H9 (cell line): ENCODE measurements at regions not wholly inside any gene's neighbourhood (a gene's known extent, or its start where the extent isn't known, plus 50 kb on each side); places are given as distances from the start of the nearest gene placed in this dataset.

ENCODE experiments used
- DNase-seq: peaks from one replicate; pipeline ENCODE4 v3.0.0-alpha.2; 2017
- H2AFZ ChIP-seq: one replicate; pipeline ENCODE4 v1.6.1; 2013; ENCODE audit warnings: mild to moderate bottlenecking, low read length, control low read depth, moderate library complexity
- H2AK5ac ChIP-seq: 2 replicates; pipeline ENCODE4 v1.6.1; 2013; ENCODE audit warnings: low read length, control low read depth, mixed read lengths; ENCODE audit not compliant: insufficient read length
- H2BK120ac ChIP-seq: one replicate; pipeline ENCODE4 v1.6.1; 2013; ENCODE audit warnings: low read depth, mild to moderate bottlenecking, low read length, control low read depth, inconsistent platforms; ENCODE audit not compliant: poor library complexity, severe bottlenecking
- H2BK12ac ChIP-seq: 2 replicates; pipeline ENCODE4 v1.6.1; 2013; ENCODE audit warnings: low read length, control low read depth, mixed read lengths, low read depth; ENCODE audit not compliant: insufficient read length
- H2BK15ac ChIP-seq: 2 replicates; pipeline ENCODE4 v1.6.1; 2013; ENCODE audit warnings: low read depth, low read length, control low read depth
- H2BK20ac ChIP-seq: one replicate; pipeline ENCODE4 v1.6.1; 2013; ENCODE audit warnings: low read depth, mild to moderate bottlenecking, low read length, control low read depth, inconsistent platforms; ENCODE audit not compliant: poor library complexity, severe bottlenecking
- H2BK5ac ChIP-seq: 2 replicates; pipeline ENCODE4 v1.6.1; 2013; ENCODE audit warnings: low read length, control low read depth, mixed read lengths; ENCODE audit not compliant: insufficient read length
- H3K14ac ChIP-seq: 2 replicates; pipeline ENCODE4 v1.6.1; 2013; ENCODE audit warnings: low read length, control low read depth; ENCODE audit not compliant: insufficient read depth
- H3K18ac ChIP-seq: 2 replicates; pipeline ENCODE4 v1.6.1; 2013; ENCODE audit warnings: low read depth, mild to moderate bottlenecking, mixed read lengths, low read length, control low read depth; ENCODE audit not compliant: insufficient read length
- H3K23ac ChIP-seq: 2 replicates; pipeline ENCODE4 v1.6.1; 2013; ENCODE audit warnings: low read length, control low read depth, mixed read lengths, low read depth; ENCODE audit not compliant: insufficient read length
- H3K23me2 ChIP-seq: 2 replicates; pipeline ENCODE4 v1.6.1; 2013; ENCODE audit warnings: low read depth, mild to moderate bottlenecking, mixed read lengths, low read length, control low read depth; ENCODE audit not compliant: insufficient read length, poor library complexity, severe bottlenecking
- H3K27ac ChIP-seq: 2 replicates; pipeline ENCODE4 v1.5.1; 2013; ENCODE audit warnings: low read length, control low read depth, mixed read lengths, low read depth; ENCODE audit not compliant: insufficient read length
- H3K27me3 ChIP-seq: 2 replicates; pipeline ENCODE4 v1.6.1; 2013; ENCODE audit warnings: low read length, control low read depth, inconsistent platforms; ENCODE audit not compliant: insufficient read depth
- H3K4ac ChIP-seq: 2 replicates; pipeline ENCODE4 v1.6.1; 2013; ENCODE audit warnings: low read depth, mild to moderate bottlenecking, control low read depth, inconsistent platforms, low read length, moderate library complexity
- H3K4me1 ChIP-seq: 2 replicates; pipeline ENCODE4 v1.6.1; 2013; ENCODE audit warnings: low read length, control low read depth, inconsistent platforms; ENCODE audit not compliant: insufficient read depth
- H3K4me2 ChIP-seq: 2 replicates; pipeline ENCODE4 v1.6.1; 2013; ENCODE audit warnings: low read length, control low read depth, mixed read lengths; ENCODE audit not compliant: insufficient read length, insufficient read depth
- H3K56ac ChIP-seq: 2 replicates; pipeline ENCODE4 v1.6.1; 2013; ENCODE audit warnings: low read depth, mild to moderate bottlenecking, mixed read lengths, low read length, control low read depth; ENCODE audit not compliant: insufficient read length
- H3K79me1 ChIP-seq: 2 replicates; pipeline ENCODE4 v1.6.1; 2013; ENCODE audit warnings: low read depth, mild to moderate bottlenecking, moderate library complexity, low read length, control low read depth, inconsistent platforms; ENCODE audit not compliant: insufficient read depth, poor library complexity, severe bottlenecking
- H3K79me2 ChIP-seq: 2 replicates; pipeline ENCODE4 v1.6.1; 2013; ENCODE audit warnings: low read length, control low read depth, inconsistent platforms; ENCODE audit not compliant: insufficient read depth
- H3K9ac ChIP-seq: 2 replicates; pipeline ENCODE4 v1.6.1; 2013; ENCODE audit warnings: low read length, control low read depth, mixed read lengths; ENCODE audit not compliant: insufficient read length; ENCODE audit errors: extremely low read depth
- H3K9me3 ChIP-seq: one replicate; pipeline ENCODE4 v1.6.1; 2013; ENCODE audit warnings: low read depth, low read length, inconsistent platforms; ENCODE audit not compliant: control insufficient read depth
- H3T11ph ChIP-seq: one replicate; pipeline ENCODE4 v1.6.1; 2013; ENCODE audit warnings: mild to moderate bottlenecking, low read length, control low read depth, inconsistent platforms
- H4K20me1 ChIP-seq: one replicate; pipeline ENCODE4 v1.6.1; 2013; ENCODE audit not compliant: control insufficient read depth, insufficient read length, insufficient read depth
- H4K5ac ChIP-seq: 2 replicates; pipeline ENCODE4 v1.6.1; 2013; ENCODE audit warnings: low read depth, mild to moderate bottlenecking, mixed read lengths, low read length, control low read depth; ENCODE audit not compliant: insufficient read length
- H4K8ac ChIP-seq: replicated peaks from 2 replicates; pipeline ENCODE4 v1.6.1; 2013; ENCODE audit warnings: low read length, control low read depth, mixed read lengths, low read depth; ENCODE audit not compliant: insufficient read length
- H4K91ac ChIP-seq: 2 replicates; pipeline ENCODE4 v1.6.1; 2013; ENCODE audit warnings: low read depth, mild to moderate bottlenecking, moderate library complexity, mixed read lengths, low read length, control low read depth; ENCODE audit not compliant: insufficient read length
- H3K27ac Mint-ChIP-seq, 3 experiments: 2 replicates in 2 of 3; 3 replicates in 1 of 3; pipeline ENCODE4 v1.8.0; 2020 to 2021; ENCODE audit warnings: mixed read lengths in 3 of 3, mild to moderate bottlenecking in 1 of 3, moderate library complexity in 1 of 3
- H3K27me3 Mint-ChIP-seq: 2 replicates; pipeline ENCODE4 v1.8.0; 2021; ENCODE audit warnings: low read depth, mild to moderate bottlenecking, moderate library complexity, mixed read lengths
- H3K36me3 Mint-ChIP-seq, 3 experiments: 2 replicates in 2 of 3; 3 replicates in 1 of 3; pipeline ENCODE4 v1.8.0; 2020 to 2021; ENCODE audit warnings: low read depth in 3 of 3, mixed read lengths in 3 of 3; ENCODE audit not compliant: insufficient read depth in 1 of 3
- H3K4me1 Mint-ChIP-seq, 2 experiments: 2 replicates each; pipeline ENCODE4 v1.8.0; 2020; ENCODE audit warnings: mixed read lengths in 2 of 2
- H3K4me3 Mint-ChIP-seq, 2 experiments: 2 replicates in 1 of 2; 3 replicates in 1 of 2; pipeline ENCODE4 v1.8.0; 2020 to 2021; ENCODE audit warnings: mild to moderate bottlenecking in 2 of 2, mixed read lengths in 2 of 2, moderate library complexity in 1 of 2
- H3K9me3 Mint-ChIP-seq, 2 experiments: 2 replicates in 1 of 2; 3 replicates in 1 of 2; pipeline ENCODE4 v1.8.0; 2020; ENCODE audit warnings: mild to moderate bottlenecking in 2 of 2, mixed read lengths in 2 of 2, moderate library complexity in 1 of 2
- CTCF ChIP-seq: fragments of 200-600 bp; sonication (generic); conservative IDR thresholded peaks from 3 replicates; pipeline ENCODE4 v1.8.0; 2021; ENCODE audit warnings: antibody characterized with exemption, mild to moderate bottlenecking
- WGBS: extraction: QIAGEN DNeasy Blood & Tissue Kit; methylation state at CpG from one replicate; pipeline ENCODE4 v1.1.7; 2013; ENCODE audit warnings: missing lambda C conversion rate, low lambda C conversion rate, mixed read lengths; ENCODE audit not compliant: insufficient read length; ENCODE audit errors: extremely low coverage; 5-methylcytosine and 5-hydroxymethylcytosine counted together

GRCh38 chr12:91572869-91573268 is 390.3 kb upstream of the DCN start:
- Histone ChIP-seq H3K27ac (no peak overlapping the region), H2AK5ac (no peak overlapping the region), H3K23me2 (no peaks in the 10 kb centered on the region), H3T11ph (no peak overlapping the region), H3K4ac (no peak overlapping the region), H4K20me1 (no peaks in the 10 kb centered on the region), H3K14ac (no peak overlapping the region), H3K4me1 (no peaks in the 10 kb centered on the region), H4K91ac (no peak overlapping the region), H3K56ac (no peak overlapping the region), H4K5ac (no peak overlapping the region), H2BK15ac (no peak overlapping the region), H4K8ac (no peak overlapping the region), H2BK12ac (no peak overlapping the region), H3K23ac (no peak overlapping the region), H3K4me2 (no peak overlapping the region), H2AFZ (no peak overlapping the region), H3K79me2 (no peaks in the 10 kb centered on the region), H3K9me3 (no peaks in the 10 kb centered on the region), H3K27me3 (no peaks in the 10 kb centered on the region), H2BK5ac (no peak overlapping the region), H2BK20ac (no peak overlapping the region), H3K18ac (no peak overlapping the region), H3K79me1 (no peaks in the 10 kb centered on the region), H2BK120ac (no peak overlapping the region), H3K9ac (no peak overlapping the region)
- Mint-ChIP-seq H3K27ac (no peak overlapping the region), H3K4me1 (peaks cover 0 to 4% of the 10 kb centered on the region in 2 experiments; a peak in 1 of 4 replicates), H3K36me3 (no peaks in the 10 kb centered on the region), H3K27me3 (no peaks in the 10 kb centered on the region), H3K4me3 (no peak overlapping the region), H3K9me3 (no peaks in the 10 kb centered on the region)
- no CpG with 5 or more reads among the region's 3 CpGs for WGBS
- no peak for TF ChIP-seq CTCF
- DNase-seq, result no peak
